ENCODE measurements at regions not wholly inside any gene's neighbourhood (a gene's known extent, or its start where the extent isn't known, plus 50 kb on each side); places are given as distances from the start of the nearest gene placed in this dataset.
"Not testable (repeated sequence)": the region's sequence is repeated elsewhere in the genome, so short reads cannot be mapped to it uniquely, and the experiment has no call there.

DNA sequence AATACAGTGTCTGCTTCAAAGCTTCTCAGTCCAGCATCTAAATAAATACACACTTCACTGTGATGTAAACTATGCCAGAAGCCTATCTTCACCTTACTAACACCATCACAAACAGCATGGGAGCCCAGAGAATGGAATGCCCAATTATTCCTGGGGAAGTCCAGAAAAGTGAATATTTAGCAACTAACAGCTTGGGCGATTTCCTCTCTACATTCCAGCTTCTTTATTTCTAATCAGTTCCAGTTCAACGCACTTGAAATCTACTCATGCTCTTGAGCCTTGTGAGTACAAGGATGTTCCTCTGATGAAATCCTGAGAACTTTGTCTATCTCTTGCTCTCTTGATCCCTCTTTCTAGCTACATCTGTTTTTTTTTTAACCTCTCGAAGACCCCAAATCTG, 100.4 kb upstream of the C9orf72 start:
- DNase-seq = no peak

DNA sequence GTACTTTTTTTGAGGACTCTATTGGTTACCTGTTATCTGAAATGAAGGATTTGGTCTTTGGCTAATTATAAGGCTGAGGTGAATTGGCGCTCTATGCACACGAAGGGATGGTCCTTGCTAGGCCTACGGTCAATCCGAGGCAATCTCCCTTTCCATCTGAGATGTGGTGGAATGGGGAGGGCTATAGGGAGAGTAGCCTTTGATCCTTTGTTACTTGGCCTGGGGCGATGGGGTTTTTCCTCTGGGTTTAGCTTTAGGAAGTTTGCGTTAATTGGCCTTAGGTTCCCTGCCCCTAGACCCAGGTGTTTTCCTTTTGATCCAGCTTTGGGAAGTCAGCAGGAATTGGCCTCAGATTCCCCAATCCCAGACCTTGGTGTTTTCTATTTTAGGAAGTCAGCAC, 102.1 kb upstream of the C9orf72 start:
- DNase-seq = no peak

DNA sequence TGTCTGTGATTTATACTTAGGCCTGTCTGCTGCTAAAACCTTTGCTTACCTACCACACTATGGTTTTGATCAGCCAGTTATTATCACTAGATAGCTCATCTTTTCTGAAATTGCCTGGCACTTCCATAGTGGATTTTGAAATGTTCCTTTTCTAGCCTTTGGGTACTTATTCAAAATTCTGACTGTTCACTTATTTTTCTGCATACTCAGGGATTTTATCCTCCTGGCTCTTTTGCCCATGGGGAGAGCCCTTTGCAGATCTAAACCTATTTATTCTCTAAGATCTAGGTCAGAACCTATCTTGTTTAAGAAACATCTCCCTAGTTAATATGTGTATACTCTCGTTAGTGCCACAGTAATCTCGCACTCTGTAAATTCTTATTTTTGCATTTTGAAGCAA, 103.5 kb upstream of the C9orf72 start:
- DNase-seq = no peak

DNA sequence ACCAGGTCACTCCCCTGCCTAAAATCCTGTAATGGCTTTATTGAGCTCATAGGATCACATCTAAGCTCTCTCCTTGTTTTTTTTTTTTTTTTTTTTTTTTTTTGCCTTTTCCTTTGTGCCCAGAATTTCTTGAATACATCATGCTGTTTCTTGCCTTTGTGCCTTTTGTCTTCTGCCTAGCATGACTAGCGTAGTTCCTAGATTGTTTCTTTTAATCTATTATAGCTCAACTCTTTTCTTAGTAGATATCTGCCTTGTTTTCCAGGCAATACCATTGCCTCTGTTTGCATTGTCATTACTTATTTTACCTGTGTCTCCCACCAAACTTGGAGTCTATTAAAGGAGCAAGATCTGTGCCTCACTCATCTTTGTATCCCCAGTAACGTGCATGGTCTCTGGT, 106.1 kb upstream of the C9orf72 start:
- DNase-seq = no peak

DNA sequence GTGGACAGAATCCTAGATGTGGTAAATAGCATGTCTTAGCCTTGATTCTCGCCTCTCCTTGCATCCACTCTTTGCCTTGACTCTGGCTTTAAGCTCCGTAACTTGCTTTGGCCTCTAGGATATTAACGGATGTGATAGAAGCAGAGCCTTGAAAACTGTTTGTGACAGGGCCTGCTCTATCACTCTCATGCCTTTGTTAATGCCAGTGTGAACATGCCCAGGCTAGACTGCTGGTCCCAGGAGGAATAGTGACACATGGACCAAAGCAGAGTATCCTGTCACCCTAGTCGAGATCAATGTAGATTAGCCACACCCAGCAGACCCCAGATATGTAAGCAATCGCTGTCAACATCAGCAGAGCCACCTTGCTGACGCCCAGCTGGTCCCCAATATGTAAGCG, 109.9 kb upstream of the C9orf72 start:
- no peak for DNase-seq

DNA sequence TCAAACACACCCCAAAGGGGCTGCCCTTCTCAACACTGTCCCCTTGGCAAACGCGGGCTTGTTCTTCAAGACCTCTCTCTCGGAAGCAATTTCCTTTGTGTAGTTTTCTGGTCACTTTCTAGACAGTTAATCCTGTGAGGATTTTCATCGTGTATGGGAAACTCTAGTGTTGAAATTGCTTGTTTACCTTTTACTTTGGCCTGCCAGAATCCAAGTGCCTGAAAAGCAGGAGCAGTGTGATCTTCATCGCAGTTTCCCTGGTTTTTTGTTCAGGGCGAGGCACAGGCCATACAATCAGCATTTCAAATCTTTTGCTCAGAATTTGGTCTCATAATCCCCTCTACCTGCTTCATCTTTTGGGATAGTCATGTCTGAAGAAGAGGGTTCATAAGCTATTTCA, 115.7 kb upstream of the C9orf72 start:
- no peak for DNase-seq

DNA sequence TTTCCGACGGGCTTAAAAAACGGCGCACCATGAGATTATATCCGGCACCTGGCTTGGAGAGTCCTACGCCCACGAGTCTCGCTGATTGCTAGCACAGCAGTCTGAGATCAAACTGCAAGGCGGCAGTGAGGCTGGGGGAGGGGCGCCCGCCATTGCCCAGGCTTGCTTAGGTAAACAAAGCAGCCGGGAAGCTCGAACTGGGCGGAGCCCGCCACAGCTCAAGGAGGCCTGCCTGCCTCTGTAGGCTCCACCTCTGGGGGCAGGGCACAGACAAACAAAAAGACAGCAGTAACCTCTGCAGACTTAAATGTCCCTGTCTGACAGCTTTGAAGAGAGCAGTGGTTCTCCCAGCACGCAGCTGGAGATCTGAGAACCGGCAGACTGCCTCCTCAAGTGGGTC, 117.5 kb upstream of the C9orf72 start:
- DNase-seq = not testable (repeated sequence)

DNA sequence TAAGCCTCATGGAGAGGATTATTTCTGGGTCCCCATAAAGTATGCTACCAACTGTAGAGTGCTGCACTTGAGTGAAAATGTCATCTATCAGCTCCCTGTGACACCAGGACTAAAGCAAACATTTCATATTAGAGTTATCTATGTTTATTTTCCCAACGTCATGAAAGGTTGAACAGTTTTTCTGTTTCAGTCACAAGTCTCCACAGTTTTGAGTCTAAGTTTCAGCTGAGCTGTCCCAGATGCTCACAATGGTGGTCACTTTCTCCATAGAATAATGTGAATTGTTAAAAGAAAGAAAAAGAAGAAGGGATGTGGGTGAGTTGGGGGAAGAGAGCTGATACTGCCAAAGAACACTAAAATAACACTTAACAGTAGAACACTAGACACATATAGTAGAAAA, 126.3 kb upstream of the C9orf72 start:
- no peak for DNase-seq

DNA sequence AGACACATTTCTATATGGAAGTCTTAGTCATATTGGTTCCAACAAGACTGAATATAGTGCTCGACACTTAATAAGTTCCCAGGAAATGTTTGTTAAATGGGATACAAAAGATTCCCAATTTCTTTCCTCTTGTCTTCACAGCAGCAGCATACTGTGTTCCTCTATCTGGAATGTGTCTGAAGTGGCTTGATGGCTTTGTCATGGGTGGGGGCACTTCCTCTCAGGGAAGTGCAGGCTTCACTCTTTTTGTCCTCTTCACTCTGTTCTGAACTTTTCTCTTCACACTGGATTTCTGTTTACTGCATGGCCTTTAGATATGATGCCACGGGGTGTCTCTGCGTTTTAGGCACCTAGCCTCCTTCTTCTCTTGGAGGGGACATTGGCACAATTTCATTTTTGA, 127.7 kb upstream of the C9orf72 start:
- DNase-seq = no peak

DNA sequence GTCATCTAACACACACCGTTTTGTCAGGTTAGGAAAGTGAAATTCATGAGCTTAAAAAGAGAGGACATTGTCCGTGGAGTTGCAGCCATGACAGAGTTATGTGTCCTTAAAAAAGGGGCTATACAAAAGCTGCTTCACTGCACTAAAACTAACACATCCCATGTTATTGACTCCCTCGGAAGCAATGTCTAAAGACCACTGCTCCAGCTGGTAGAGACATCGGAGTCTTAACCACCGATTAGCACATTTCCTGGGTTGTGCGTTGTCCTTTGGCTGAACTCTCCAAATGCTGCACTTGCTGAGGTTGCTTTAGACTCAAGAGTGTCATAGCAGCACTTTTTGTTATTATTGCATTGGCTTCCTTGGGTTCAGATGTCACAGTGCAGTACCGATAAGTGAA, 128.3 kb upstream of the C9orf72 start:
- DNase-seq = peak; percentile 84

DNA sequence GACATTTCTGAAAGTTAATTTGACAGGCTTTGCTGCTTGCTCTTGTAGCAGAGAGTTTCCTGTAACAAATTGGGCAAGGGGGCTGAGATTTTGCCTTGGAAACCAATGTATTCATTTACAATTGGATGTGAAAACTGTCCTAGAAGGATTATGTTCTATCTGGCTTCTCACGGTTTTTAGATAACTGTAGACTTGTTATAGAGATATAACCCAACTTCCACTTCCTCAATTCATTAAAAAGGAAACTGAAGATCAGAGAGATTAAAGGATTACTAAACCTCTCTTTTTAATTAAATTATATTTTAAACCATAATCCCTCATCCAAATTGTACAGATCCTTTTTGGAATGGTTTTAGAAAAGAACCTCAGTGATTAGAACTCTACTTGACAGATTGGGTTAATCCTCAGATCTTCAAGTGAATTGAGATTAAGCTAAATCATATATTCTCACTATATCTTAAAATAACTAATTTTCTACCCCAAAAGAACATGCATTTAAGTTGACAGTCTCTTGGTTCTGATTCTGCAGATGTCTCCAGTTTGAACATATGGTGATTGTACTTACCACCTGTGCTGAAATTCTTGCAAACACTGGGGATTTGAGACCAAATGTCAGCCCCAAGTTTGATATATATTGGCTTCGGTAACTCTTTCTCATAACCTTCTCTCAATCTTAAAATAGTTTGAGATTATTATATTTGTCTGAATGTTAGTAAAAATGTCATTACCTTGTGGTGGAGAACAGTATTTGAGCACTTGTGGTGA, 130.1 kb upstream of the C9orf72 start:
- no peak for DNase-seq

DNA sequence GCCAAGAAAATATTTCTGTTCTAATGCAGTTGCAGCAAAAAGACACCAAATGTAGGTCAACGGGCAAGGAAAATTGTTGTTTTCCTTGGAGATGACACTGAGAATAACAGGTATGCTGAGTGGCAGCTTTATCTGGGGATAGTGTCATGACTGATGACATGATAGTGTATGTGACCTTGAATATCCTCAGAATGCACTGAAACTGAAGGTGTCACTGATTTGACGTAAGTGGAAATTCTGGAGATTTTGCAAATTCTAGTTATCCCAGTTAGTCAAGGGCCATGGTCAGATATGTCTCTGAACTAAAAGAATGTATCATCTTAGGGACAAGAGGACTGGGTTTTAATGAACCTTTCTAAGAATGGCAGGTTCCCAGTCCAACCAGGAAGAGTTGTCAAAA, 138.0 kb upstream of the C9orf72 start:
- no peak for DNase-seq

DNA sequence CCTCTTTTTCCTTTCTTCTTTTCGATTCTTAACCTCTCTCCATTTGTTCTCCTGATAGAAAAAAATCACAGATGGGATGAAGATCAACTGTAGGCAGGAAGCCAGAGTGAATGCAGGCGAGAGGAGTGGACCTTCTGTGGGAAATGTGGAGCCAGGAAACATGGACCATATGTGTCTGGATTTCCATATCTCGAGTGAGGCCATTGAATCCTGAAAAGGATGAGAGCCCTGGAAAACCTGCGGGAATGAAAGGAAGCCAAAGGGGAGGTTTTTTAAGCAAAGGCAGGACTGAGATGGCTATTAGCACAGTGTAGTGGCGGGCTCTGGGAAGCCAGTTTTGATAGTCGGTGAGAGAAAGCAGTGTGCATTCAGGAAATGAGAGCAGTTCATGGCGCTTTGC, 139.5 kb upstream of the C9orf72 start:
- no peak for DNase-seq

DNA sequence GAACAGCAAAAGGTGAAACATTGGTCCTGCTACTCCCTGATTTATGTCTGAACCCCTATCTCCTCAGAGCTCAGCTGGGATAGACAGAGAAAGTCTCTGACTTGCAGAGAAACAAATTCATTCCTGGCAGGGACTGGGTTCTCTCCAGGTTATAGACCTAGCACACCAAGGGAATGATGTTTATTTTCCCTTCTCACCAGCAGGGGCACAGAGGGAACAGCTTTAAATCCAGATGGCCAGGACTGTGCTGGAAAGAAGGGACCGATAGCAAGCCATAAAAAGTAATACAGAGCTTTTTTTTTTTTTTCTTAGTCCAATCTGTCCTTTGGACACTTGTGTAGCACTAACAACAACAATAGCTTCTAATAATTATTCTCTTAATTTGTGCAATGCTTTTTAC, 141.1 kb upstream of the C9orf72 start:
- DNase-seq = no peak

DNA sequence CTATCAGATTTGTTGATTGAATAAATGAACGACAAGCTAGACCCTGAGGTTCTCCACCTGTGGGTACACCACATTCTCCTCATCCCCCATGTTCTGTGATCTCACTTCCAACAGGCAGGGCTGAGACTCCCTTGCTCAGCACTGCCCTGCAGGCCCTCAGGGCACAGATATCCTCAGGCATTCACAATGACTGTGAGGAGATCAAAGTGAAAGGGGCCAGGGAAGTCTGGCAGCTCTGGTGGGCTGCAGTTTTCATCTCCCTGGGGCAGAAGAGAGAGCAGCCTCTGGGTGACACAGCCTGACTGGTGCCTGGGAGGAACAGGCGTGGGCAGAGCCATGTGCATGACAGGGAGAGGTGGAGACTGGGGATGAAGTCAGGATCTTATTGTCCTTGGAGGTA, 142.4 kb upstream of the C9orf72 start:
- DNase-seq = no peak

DNA sequence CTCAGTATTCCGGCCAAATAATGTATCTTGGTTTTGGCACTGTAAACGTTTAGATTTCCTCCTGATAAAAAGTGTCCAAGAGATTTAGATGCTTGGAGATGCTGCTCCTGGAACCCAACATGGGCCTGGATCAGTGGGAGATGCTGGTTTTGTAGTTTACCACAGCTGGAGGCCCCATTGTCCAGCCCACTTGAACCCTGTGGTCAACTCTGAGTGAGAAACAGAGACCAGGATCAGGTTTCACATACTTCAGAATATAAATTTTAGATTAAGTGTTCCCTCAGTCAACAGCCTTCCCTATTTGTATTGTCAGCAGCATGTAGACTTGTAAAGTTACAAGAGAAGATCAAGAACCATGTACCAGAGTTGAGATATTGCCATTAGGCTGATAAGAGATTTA, 144.7 kb upstream of the C9orf72 start:
- DNase-seq = no peak

DNA sequence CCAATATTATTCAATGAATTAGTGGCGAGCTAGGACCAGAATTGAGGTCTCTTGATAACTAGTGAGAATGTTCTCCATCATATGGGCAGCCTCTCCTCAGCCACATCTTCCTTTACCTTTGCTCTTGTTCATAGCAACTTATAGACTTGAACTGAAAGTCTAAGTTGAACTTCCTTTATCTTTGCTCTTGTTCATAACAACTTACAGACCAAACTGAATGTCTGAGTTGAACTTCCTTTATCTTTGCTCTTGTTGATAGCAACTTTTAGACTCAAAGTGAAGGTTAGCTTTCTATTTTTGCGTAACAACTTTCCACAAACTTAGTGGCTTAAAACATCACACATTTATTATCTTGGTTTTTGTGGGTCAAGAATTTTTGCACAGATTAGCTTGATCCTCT, 146.4 kb upstream of the C9orf72 start:
- no peak for DNase-seq

DNA sequence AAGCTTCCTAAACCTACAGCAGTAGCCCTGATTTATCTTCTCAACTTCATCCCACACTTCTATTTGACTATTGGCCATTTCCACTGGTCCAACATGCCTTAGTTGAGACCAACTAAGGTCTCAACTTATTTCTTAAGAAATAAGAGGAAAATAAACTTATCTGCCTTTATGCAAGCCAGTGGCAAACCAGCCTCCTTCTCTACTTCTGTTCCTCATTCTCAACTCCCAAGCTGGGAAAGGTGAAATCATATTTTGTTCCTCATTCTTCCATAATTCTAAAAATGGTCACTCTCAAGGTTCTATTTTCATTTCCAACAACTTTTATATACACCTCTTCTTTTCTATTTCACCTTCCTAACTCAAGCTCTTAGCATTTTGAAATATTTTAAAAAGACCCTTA, 149.6 kb upstream of the C9orf72 start:
- no peak for DNase-seq

DNA sequence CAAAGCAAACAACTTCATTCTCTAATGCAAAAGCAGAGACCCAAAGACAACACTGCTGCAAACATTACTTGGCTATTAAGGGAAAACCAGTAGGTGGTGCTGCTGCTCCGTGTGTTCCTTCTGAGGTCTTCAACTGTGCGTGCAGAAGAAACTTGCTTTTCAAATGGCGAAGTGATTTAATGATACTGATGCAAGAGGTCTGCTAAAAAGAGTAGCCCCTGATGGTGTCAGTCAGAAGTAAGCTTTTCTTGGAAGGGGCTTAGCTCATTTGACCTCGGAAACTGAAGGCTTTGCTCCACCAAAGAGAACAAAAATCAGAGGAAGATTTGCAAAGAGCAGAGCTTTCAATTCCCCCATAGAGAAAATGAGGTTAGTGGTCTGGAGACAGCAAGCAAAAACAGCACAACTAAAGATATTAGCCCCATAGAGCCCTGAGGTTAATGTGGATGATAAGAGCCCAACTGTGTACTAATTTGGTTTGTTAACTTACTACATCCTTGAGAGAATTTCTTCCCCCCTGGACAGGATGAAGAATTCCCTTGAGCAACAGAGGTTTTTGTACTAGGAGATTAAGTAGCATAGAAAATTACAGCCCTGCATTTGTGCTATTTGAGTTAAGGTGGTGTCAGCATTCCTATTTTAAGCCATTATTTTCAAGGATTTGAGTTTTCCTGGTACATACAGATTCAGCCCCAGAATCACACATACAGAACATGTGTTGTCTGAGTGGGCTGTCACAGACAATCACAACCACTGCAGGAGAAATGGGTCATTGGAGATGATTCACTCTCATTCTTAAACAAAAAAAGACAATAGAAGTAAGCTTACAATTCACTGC, 153.2 kb upstream of the C9orf72 start:
- peak; percentile 92 for DNase-seq

DNA sequence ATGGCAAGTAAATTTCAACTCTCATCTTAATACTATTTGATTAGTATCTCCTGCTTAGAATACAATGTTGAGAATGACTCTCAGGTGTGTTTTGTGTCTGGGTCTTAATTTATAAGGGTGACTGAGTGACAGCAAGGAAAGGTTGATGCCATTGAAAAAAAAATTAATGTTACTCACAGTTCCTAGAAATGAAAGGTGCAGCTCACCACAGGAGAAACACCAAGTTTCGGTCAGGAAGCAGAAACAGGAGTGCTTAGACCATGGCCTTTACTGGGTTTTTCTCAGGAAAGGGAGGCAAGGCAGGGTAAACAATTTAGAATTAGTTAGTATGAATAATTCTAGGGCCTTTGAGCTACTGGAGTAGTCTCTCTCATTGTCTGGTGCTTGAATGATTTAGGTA, 159.2 kb upstream of the C9orf72 start:
- no peak for DNase-seq

DNA sequence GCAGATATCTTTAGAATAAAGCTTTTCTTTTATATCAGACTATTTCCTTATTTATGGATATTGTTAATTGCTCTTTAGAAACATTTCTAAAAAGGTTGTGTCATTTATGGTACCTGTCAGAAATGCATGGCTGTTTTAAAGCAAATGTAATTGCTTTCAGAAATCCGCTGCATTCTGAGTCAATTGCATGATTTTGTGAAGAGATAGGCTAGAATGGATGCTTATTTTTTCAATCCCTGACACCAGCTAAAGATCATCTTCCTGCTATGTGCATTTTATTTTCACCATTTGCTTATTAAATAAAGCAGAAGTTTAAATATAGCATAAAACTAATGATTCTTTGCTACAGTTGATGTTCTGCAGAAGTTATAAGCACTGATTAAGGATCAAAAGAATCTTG, 170.2 kb upstream of the C9orf72 start:
- no peak for DNase-seq

DNA sequence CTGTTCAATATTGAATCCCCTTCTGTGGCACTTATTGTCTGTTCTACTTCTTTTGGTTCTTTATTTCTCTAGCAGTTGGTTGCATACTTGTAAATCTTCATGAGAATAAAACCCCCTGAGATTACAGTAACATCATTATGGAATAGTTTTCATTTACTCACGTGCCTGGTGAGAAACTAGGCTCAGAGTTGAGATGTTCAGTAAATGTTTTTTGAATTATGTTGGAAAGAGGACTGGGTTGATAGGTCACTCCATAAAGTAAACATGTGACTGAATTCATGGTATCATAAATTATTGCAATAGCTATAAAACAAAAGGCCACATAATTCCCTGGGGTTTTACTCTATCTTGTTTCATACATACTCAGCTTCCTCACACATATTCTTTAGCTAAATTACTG, 174.2 kb upstream of the C9orf72 start:
- DNase-seq = no peak

DNA sequence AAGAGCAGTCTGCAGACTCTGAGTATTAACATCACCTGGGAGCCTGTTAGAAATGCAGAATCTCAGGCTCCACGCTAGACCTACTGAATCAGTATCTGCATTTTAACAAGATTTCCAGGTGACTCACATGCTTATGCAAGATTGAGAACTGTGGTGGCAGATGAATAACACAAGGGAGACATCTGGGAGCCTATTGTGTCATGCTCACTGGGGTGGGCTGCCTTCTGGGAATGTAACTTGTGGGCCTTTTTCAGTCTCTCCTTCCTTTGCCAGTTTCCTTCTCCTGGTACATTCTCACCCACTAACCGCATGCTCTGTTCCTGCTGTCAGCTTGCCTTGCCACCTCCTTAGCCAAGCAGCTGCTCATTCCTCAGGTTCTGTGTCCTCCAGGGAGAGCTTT, 176.6 kb upstream of the C9orf72 start:
- no peak for DNase-seq

DNA sequence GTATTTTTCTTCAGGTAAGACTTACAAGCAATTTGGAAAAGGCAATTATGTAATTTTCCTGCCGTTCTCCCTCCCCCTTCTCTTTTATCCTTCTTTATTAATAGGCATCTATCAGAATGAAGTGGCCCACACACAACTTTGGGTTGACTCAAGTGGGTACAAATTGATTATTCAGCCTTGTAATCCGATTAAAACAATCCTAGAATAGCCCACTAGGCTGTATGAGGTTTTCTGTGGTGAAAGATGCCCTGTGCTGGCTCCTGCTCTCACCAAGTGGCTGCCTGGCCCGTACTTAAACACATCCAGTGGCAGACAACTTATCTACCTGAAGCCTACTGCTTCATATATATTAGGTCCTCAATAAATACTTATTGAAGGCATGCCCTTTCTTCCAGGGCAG, 177.3 kb upstream of the C9orf72 start:
- no peak for DNase-seq

Measured in tongue (tissue), 1 donor.